NCI-H345 treated with DMSO at 0.1 percent for 48 hours (cell line): ENCODE measurements at regions not wholly inside any gene's neighbourhood (a gene's known extent, or its start where the extent isn't known, plus 50 kb on each side); places are given as distances from the start of the nearest gene placed in this dataset.

Source experiments
- DNase-seq: peaks from one replicate; lab custom pipeline; 2025; ENCODE audit not compliant: unreplicated experiment; lab: John Stamatoyannopoulos, UW

DNA sequence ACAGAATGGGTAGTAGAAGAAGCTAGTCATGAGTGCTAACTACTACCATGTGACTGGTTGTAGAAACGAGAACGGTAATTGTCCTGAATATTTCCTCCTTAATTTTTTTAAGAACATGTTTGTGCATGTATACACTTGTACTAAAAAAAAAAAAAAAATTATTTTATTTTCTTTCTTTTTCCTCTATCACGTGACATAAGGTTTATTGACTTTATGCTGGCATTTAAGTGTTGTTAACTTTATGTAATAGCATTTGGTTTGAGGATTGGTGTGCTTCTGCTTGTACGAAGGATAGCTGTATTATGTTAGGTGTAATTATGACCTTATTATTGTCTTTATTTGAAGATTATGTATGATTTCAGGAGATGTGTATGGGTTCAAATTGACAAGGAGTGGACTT, 349.1 kb upstream of the PTPRD start:
- no peak for DNase-seq

DNA sequence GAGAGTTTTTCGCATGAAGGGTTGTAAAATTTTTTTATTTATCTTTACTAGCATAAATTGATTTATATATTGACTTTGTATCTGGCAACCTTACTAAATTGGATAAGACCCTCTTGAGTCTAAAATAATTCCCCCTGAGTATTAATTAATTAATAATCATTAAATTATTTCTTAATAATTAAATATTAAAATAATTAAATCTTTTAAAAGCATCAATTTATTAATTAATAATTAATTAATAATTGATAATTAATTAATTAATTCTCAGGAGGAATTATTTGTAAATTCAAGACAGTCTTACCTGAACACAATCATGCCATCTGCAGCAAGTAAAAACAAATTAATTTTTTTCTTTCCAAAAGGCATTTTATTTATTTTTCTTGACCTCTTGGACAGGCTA, 370.4 kb upstream of the PTPRD start:
- no peak for DNase-seq

DNA sequence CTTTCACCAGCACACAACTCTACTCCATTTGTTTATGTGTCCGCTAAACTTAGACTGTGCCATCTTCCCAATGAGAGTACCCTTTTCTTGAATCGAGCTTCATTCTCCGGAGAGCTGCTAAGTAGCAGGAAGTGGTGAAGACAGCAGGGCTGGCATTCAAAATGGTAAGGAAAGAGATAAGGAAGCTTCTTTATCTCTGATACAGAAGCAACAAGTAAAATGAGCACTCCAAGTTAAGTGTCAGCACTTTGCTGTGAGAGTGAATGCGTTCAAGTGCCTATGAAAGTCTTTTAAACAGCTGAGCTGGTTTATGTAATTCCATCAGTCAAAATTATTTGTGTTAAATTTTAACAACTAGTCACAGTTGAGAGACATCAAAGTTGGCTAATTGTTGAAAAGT, 386.8 kb upstream of the PTPRD start:
- DNase-seq: no peak

DNA sequence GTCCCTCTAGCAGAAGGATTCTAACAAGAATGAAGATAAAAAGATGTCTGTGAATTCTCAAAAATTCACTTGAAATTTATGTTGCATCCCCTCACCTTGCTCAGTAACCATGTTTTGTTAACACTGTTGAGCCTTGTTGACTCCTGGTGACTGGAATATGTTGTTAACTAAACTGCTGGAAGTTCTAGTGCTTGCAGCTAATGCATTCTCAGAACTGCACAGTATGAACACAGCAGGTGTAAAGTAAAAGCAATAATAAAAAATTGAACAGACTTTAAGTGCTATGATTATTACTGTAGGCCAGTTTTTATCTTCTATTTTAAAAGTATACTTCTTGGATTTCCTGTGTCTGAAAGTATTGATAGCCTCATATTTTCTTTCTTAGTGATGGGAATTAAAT, 388.7 kb upstream of the PTPRD start:
- DNase-seq: no peak

DNA sequence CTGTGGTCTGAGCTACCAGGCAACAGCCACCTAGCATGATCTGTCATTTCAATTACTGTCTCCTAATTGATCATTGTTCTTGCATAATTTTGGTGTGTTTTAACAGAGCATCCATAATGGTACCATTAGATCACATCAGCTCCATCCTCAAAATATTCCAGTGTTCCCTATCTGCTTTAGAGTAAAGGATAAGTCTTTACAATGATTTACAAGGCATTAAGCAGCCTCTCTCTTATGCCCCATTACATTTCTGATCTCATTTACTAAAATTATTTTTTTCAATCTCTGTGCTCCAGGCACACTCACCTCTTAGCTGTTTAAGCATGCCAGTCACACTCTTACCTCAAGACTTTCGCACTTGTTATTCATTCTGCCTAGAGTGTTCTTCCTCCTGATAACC, 389.9 kb upstream of the PTPRD start:
- DNase-seq: no peak

DNA sequence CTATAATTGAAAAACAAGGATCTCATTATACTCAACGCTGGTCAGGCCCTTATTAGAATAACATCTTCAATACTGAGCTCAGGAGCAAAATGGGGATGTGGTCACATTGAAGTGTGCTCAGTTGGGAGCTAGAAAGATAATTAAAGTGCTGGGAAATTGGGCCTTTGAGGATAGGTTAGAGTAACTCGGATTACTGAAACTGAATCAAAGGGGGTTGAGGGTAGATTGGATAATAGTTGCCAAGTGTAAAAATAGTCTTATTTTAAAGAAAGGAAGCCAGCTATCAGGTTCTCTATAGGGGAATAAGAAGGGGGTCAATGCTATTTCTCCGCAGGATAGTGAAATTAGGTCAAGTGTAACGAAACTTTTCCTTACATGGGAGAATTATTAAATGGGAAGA, 391.0 kb upstream of the PTPRD start:
- no peak for DNase-seq

DNA sequence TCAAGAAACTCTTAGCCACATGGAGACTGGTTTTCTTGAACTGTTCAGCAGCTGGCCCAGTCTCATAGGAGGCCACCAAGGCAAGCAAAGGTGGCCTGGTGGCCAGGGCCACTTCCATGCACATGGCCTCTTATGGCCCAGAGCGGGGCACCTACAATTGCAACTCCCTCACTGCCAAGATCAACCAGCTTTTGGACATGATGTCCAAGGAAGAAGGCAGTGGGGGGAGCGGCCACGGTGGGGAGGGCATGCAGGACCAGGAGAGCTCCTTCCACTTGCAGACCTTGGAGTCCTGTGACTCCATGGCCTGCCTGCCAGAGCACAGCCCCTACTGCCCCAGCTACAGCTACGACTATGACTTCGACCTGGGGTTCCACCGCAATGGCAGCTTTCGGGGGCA, 398.9 kb upstream of the PTPRD start:
- DNase-seq: no peak

DNA sequence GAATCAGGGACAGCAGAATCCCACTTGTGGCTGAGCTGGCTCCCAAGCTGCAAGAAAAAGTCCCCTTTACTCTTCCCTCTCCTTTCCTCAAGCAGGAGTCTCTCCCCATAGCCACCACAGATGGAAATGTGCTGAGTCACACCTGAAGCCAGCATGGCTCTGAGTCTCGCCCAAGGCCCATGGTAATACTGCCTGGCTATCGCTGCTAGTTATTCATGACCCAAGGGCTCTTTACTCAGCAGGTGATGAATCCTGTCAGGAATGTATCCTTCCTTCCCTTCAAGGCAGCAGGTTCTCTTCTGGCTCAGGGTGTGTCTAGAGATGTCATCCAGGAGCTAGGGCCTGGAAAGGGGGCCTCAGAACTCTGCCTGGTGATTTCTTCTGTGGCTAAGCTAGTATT, 403.3 kb upstream of the PTPRD start:
- no peak for DNase-seq

DNA sequence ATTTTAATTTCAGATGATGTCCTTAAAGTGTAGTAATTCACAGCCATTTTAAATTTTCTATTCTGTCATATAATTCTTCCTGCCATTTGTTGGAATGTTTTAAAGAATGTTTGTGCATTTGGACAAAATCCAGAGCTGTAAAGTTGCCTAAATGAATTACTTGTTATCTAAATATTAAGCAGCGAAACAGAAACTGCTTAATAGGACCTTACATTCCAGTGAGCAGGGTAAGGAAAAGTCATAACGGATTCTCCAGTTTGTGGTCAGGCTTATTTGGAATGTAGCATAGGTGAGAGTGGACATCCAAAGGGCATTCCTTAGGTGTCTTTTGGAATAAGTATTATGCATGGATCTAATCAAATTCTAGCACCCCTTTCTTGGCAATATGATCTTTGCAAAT, 410.4 kb upstream of the PTPRD start:
- no peak for DNase-seq

DNA sequence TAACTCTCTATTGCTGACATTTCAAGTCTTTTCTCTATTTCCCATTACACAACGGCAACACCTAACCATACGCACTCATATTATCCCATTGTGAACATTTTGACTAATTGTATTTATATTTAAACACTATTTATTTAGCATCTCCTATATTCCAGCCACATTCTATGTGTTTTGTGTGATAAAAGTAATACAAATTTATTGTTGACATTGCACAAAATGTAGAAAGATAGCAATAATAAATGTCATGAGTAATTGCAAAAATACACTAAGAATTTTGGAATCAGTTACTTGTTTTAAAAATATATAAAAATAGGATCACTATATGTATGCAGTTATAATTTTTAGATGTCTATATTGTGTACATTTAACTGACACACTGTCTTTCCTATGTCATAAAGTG, 413.0 kb upstream of the PTPRD start:
- DNase-seq: no peak

DNA sequence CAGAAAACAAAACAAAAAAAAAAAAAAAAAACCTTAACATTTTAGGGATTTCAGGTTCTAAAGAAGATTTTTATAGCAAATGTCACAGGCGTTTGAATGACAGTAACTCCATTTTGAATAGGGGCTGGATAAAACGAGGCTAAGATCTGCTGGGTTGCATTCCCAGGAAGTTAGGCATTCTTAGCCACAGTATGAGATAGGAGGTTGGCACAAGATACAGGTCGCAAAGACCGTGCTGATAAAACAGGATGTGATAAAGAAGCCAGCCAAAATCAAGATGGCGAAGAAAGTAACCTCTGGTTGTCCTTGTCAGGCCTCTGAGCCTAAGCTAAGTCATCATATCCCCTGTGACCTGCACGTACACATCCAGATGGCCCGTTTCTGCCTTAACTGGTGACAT, 425.6 kb upstream of the PTPRD start:
- DNase-seq: no peak

DNA sequence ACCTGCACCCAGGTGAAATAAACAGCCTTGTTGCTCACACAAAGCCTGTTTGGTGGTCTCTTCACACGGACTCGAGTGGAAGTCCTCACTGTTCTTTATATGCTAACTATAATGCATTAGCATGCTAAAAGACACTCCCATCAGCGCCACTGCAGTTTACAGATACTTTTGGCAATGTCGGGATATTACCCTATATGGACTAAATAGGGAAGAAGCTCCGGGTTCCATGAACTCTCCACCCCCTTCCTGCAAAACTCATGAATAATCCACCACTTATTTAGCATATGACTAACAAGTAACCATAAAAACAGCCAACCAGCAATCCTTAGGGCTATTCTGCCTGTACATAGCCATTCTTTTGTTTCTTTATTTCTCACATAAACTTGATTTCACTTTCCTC, 426.2 kb upstream of the PTPRD start:
- no peak for DNase-seq

DNA sequence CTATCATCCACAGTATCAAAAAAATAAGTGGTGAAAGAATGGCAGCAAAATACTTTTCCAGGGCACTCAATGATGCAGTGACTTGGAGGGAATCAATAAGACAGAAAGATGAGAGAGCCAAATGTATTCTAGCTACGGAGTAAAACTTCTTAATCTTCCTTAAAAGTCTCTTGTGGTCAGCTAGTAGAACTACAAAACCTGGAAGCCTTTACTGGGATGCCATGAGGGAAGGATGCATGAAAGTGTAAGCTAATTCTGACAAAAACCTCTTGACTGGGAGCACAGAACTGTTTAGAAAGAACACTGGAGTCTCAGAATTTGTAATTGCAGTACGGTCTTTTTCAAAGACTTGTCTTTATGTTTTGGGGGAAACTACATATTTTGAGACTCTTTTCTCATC, 432.8 kb upstream of the PTPRD start:
- no peak for DNase-seq

DNA sequence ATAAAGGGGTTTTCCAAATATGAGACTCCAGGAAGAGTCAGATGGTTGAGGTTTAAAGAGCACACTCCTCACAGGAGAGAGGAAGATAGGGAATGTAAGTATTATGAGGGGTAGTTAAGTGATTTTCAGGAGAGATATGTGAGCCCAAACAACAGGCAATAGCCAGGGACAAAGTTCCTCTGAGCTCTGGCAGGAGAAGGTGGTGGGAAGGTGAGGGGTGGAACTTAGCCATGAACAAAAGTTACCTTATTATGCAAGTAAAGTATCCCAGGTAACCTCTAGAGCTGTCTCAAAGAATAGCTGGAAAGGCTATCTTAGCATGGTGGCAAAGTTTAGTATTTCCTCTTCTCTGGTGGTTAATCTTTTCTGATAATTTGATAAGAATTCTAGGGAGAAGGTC, 450.5 kb upstream of the PTPRD start:
- DNase-seq: no peak

DNA sequence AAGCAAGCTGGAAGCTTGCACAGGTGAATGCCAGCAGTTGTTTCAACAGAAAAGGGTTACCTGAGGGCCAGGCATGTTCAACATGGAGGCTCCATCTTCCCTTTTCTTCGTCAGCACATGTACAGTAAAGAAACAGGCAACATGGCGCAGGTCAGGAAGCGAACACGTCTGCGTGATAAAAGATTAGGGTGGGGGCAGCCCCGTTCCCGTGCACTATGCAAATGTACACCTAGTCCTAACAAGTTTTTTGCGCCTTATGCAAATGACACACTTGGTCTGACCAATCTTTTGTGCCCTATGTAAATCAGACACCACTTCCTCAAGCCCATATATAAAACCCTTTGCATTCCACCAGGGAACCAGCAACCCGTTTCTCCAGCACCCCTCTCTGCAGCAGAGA, 452.1 kb upstream of the PTPRD start:
- DNase-seq: no peak

DNA sequence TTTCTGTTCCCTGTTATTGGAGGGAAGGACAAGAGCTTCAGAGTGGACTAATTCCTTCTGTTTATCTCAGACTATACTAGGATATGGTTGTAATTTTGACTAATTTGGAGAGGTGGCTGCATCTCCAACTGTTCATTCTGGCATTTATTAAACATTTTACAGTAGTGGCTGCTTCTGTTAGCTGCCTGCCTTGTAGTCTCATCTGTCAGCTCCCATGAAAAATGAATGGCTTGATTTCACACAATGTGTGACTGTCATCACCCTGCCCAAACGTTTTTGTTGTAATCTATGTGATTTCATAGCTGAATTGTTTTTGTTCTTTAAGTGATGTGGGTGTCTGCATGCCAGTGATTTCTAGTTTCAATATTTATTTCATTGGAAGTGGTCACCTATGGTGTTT, 459.4 kb upstream of the PTPRD start:
- no peak for DNase-seq

DNA sequence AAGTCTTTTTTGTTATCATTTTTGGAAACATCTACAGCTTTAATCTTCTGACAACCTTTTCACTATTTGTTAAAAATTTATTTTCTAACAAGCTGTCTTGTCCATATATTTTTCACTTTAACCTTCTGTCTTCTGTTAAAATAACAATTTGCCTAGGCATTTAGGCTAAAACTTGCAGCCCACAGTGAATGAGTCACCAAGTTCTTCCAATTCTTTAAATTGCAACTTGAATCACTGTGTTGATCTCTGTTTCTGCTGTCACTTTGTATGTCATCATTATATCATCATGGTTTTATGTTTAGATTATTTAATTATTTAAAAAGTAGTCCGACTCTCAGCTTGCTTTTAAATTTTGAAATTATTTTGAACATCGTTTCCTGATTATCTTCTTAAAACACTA, 473.8 kb upstream of the PTPRD start:
- no peak for DNase-seq

DNA sequence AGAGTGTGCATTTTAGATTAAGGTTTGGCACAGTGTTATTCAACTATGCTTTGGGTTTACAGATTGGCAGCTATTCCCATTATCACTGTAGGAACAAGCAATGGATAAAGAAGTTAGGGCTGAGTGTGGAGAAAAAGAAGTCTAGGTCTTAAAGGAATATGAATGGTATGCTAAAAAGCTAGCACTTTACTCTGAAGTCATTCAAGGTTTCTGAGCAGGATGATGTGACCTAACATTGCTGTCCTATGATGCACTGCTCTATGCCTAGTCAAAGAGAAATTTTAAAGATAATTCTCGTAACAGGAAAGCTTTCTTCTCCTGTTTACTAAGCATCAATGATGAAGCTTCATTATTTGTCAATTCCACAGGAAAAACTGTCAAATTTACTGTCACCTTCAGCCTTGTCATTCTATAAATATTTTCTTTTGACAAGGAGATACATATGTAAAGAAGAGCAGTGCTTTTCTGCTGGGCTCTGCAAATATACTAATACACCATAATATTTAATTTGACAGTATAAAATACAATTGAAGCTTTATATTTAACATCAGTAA, 476.1 kb upstream of the PTPRD start:
- DNase-seq: no peak

DNA sequence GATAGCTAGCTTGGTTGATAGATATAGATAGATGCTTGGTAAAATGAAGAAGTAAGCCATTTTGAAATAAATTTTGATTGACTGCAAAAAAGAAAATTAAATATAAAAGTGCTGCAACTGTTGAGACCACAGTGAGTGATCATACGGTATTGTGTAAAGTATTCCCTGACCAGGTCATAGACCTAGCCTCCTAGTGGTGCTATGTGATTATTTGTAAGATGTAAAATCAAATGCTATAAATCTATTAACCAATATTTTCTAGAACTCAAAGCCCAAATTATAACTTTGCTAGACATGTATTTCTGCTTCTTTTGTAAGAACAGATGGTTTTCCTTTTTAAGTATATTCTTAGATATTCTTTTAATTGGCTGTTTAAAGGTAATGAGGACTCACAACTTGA, 480.2 kb upstream of the PTPRD start:
- DNase-seq: no peak

DNA sequence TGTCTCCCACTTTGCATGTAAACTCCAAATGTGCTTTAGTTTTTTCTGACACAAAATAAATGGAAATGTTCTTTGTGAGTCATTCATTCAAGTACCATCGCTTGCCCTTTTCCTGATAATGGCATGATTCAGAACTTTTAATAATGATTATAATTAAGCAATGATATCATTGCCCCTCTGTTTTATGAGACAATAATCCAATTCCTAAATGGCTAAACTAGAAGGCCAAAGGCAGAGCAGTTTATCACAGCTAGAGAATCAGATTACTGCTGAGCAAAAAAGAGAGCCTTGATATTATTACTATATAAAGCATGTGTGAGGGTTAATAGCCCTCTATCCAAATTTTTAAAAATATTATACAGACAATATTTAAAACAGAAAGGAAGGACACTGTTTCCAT, 484.2 kb upstream of the PTPRD start:
- no peak for DNase-seq

DNA sequence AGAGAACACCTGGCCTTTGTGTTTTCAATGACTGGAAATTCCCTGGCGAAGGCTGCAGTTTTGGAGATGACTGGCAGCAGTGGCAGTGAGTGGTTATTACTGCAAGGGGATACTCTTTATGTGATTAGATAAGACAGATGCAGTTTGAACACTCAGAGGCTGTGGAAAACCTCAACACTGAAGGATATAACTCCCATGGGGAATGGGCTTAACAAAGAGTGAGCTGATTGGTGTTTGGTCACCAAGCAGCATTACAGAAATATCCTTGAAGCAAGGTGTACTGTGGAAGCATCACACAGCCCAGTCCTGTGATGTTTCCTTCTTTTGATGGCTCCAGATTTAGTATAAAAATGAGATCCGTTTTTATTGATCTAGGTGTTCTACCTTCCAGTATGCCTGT, 490.7 kb upstream of the PTPRD start:
- DNase-seq: no peak

DNA sequence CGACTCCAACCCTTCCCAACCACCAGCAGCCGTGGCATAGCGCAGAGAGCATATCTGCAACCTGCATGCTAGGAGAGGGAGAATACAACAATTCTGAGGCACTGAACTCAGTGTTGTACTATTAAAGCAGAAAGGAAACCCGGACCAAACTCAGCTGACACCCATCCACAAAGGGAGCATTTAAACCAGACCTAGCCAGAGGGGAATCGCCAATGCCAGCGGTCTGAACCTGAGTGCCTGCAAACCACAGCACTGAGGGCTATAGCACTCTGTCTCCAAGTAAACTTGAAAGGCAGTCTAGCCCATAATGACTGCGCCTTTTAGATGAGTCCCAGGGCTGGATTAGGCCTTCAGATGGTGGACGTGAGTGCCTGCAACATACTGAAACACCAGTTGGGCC, 494.4 kb upstream of the PTPRD start:
- no peak for DNase-seq

DNA sequence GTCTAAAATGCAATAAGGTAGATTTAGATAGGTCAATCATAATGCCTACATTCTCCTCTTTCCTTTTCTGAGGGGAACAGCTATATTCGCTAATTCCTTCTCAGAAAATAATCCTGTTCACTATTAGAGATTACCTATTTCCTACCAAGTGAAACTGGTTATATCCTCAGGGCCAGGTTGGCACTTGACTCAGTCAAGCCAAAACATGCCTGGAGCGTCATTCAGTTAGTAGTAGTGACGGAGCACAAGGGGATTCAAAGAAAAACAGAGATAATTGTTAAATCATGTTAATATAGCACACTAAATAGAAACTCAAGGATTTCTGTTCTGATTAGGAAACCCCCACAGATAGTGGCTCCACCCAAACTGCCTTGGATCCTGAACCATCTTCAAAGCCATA, 515.4 kb upstream of the PTPRD start:
- DNase-seq: no peak

DNA sequence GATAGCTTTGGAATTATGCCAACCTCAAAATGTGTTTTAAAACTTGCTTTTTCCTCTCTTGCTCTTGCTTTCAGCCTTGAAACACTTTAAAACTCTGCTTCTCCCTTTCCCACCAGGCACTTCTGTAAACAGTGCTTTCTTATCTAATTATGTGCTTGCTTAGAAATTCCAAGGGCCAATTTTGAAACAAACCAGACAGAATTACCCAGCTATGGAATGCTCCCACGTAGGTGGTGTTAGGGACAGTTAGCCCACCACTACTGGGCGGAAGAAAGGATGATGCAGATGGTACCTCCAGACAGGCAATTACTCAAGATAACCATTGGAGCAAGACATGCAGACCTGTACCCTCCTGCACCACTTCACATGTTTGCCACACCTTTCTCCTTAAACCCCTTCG, 523.0 kb upstream of the PTPRD start:
- DNase-seq: no peak
